Right lobe of liver (tissue), 6 donors: ENCODE measurements at regions not wholly inside any gene's neighbourhood (a gene's known extent, or its start where the extent isn't known, plus 50 kb on each side); places are given as distances from the start of the nearest gene placed in this dataset.

Source experiments
- ATAC-seq, 4 donors: fragments of 200-7000 bp; cut with Tn5 transposase; one replicate each; pipeline ENCODE4 v1.9.1; 2020; ENCODE audit warnings: mild to moderate bottlenecking in 4 of 4, moderate library complexity in 4 of 4
- DNase-seq, 3 donors: peaks; one replicate each; pipeline ENCODE4 v3.0.0-alpha.2; 2020
- H3K27ac ChIP-seq, 3 donors: fragments of 200-600 bp; one replicate each; pipeline ENCODE4 v1.8.0; 2022
- H3K27me3 ChIP-seq, 2 donors: fragments of 200-600 bp; one replicate each; pipeline ENCODE4 v1.8.0; 2022
- H3K36me3 ChIP-seq, 4 donors: fragments of 200-600 bp; sonication (generic) in 1 of 4; one replicate each; pipeline versions ENCODE4 v1.5.1 to v1.8.0; 2017 to 2022; ENCODE audit warnings: control low read depth in 1 of 4
- H3K4me1 ChIP-seq, 4 donors: fragments of 200-600 bp; sonication (generic) in 1 of 4; one replicate each; pipeline versions ENCODE4 v1.5.1 to v1.8.0; 2017 to 2022; ENCODE audit warnings: control low read depth in 1 of 4
- H3K4me3 ChIP-seq, 3 donors: fragments of 200-600 bp; one replicate each; pipeline ENCODE4 v1.8.0; 2022
- H3K9me3 ChIP-seq, 4 donors: fragments of 200-600 bp; sonication (generic) in 1 of 4; one replicate each; pipeline versions ENCODE4 v1.5.1 to v1.8.0; 2017 to 2022; ENCODE audit warnings: control low read depth in 1 of 4
- POLR2A ChIP-seq: fragments of 450-650 bp; IDR thresholded peaks from one replicate; pipeline ENCODE4 v1.6.1; 2017; ENCODE audit warnings: antibody characterized with exemption, mild to moderate bottlenecking
- WGBS: methylation state at CpG from one replicate; pipeline ENCODE4 v1.1.6; 2018; ENCODE audit warnings: low coverage, low lambda C conversion rate; ENCODE audit not compliant: insufficient coverage; ENCODE audit errors: missing lambda C conversion rate; 5-methylcytosine and 5-hydroxymethylcytosine counted together
- intact Hi-C, 2 donors: fragments of 100-400 bp; cut with DNase I; formaldehyde crosslinking; loops; one replicate each; pipeline versions ENCODE4 v1.11.2 to v1.14.1; 2022
- TF ChIP-seq, protein P1 (sequence below), 4 donors: fragments of 200-600 bp in 3 of 4; fragments of 450-650 bp in 1 of 4; IDR thresholded peaks; one replicate each; pipeline versions ENCODE4 v1.5.1 to v1.8.0; 2016 to 2022; ENCODE audit warnings: antibody characterized with exemption in 4 of 4, mild to moderate bottlenecking in 2 of 4
- donor health status: DM: no; HTN: yes; CAD: no.
- donor health status: DM: no; HTN: no; CAD: no.
- donor health status: DM: no; HTN: no; CAD: no.
- donor health status: DM: no; HTN: yes; CAD: no.
- donor health status: DM: no; HTN: yes; CAD: no.

DNA sequence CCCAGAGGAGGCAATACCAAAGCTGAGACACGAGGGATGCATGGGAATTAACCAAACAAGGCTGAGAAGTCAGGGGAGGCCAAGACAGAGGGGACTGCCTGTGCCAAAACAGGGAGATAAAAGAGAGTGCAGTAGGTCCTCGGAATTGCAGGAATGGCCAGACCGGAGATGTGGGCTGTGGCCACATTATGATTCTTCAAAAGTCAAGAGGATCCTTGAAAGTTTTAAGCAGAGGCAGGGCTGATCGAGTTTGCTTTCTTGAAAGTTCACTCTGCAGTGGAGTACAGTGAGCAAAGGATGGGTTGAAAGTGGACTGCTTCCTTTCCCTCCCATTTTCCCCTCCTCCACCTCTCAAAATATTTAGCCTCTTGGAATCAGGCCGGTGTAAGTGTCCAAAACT, 73.9 kb upstream of the ADAMTS9 start:
- no peaks in the 10 kb centered on the region for H3K9me3 ChIP-seq
- intact Hi-C loops = no loop called here
- TF ChIP-seq, protein P1, sequence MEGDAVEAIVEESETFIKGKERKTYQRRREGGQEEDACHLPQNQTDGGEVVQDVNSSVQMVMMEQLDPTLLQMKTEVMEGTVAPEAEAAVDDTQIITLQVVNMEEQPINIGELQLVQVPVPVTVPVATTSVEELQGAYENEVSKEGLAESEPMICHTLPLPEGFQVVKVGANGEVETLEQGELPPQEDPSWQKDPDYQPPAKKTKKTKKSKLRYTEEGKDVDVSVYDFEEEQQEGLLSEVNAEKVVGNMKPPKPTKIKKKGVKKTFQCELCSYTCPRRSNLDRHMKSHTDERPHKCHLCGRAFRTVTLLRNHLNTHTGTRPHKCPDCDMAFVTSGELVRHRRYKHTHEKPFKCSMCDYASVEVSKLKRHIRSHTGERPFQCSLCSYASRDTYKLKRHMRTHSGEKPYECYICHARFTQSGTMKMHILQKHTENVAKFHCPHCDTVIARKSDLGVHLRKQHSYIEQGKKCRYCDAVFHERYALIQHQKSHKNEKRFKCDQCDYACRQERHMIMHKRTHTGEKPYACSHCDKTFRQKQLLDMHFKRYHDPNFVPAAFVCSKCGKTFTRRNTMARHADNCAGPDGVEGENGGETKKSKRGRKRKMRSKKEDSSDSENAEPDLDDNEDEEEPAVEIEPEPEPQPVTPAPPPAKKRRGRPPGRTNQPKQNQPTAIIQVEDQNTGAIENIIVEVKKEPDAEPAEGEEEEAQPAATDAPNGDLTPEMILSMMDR (IDR thresholded peaks at IDR 0.05) = no peak
- TF ChIP-seq POLR2A = no peak
- H3K27ac ChIP-seq = no peak overlapping the region
- H3K4me1 ChIP-seq = no peaks in the 10 kb centered on the region
- H3K36me3 ChIP-seq = no peaks in the 10 kb centered on the region
- ATAC-seq (no peak), DNase-seq (no peak)
- no peak overlapping the region for H3K4me3 ChIP-seq
- 51% methylated on average over 5 of the region's 5 CpGs for WGBS
- no peaks in the 10 kb centered on the region for H3K27me3 ChIP-seq

DNA sequence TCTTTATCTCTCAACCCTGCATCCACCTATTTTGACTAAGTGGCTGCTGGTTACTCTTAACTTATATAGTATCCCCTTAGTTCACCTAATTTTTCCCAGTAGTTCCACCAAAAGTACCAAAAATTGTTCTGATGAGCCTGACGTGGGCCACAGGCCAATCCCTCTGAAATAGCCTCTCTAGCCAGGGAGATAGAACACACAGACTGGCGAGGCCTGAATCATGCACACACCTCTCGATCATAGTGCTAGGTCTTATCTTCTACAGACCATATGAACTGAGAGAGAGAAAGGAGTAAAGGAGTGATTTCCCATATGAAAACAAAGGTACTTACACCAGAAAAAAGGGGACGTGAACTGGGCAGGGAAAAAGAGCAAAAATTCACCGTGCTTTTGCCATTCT, 72.5 kb upstream of the ADAMTS9 start:
- WGBS = 47% methylated on average over 5 of the region's 5 CpGs
- ATAC-seq = no peak
- Histone ChIP-seq H3K4me1 (no peaks in the 10 kb centered on the region), H3K27ac (no peak overlapping the region), H3K36me3 (no peaks in the 10 kb centered on the region), H3K4me3 (no peak overlapping the region), H3K9me3 (no peaks in the 10 kb centered on the region), H3K27me3 (no peaks in the 10 kb centered on the region)
- intact Hi-C loops = no loop called here
- no peak for DNase-seq
- TF ChIP-seq, protein P1 (IDR thresholded peaks at IDR 0.05) = no peak
- no peak for TF ChIP-seq POLR2A

DNA sequence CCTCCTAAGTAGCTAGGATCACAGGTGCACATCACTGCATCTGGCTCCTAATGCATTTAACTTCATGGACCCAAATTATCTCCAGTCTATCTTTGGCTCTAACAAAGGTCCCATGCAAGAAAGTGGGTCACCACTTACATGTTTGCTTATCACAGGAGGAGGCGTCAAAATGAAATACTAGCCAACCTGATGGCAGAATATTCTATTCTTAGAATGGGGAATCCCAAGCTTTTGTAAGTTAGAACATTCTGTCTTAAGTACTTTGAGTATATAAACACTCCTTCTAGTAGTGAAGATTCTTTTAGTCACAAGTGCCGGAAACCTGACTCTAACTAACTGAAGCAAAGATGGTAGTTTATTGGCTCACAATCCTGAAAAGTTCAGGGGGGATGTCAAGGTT, 72.0 kb upstream of the ADAMTS9 start:
- no peaks in the 10 kb centered on the region for H3K9me3 ChIP-seq
- no peaks in the 10 kb centered on the region for H3K36me3 ChIP-seq
- DNase-seq (no peak), ATAC-seq (no peak)
- no peaks in the 10 kb centered on the region for H3K27me3 ChIP-seq
- no peak overlapping the region for H3K27ac ChIP-seq
- H3K4me3 ChIP-seq = no peak overlapping the region
- no peaks in the 10 kb centered on the region for H3K4me1 ChIP-seq
- TF ChIP-seq, protein P1 (IDR thresholded peaks at IDR 0.05) = no peak
- no peak for TF ChIP-seq POLR2A
- WGBS = 70% methylated on average over 2 of the region's 2 CpGs
- intact Hi-C loops = no loop called here

DNA sequence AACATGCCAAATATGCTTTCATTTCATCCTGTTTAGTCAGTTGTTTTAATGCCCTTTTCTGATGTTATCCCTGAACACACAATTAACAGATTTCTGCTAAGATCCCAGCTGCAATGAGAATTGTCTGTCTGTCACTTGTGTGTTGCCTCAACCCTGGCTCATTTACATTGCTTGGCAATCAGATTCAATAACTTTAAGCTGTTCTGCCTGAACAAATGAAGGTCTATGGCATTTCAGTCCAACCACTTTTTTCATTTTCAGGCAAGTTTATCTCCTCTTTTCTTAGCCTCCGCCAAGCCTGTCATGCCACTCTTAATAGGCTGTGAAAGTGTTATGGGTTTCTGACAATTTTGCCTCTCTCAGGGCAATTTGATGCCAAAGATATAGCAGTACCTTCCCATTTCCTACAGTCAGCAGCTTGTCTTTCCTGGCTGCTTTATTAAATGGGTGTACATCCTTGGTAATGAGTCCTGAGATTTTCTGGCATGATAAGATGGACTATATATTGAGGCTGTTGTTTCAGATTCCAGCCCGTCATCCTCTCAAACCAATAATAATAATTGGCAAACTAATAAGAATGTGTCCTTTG, 68.7 kb upstream of the ADAMTS9 start:
- 94% methylated on average over 2 of the region's 2 CpGs for WGBS

More for the DNA sequence above, 68.7 kb upstream of the ADAMTS9 start:
- intact Hi-C loops = no loop called here
- Histone ChIP-seq H3K4me3 (no peak overlapping the region), H3K27ac (no peak overlapping the region), H3K9me3 (no peaks in the 10 kb centered on the region), H3K27me3 (no peaks in the 10 kb centered on the region), H3K4me1 (no peaks in the 10 kb centered on the region), H3K36me3 (no peaks in the 10 kb centered on the region)
- ATAC-seq = no peak
- no peak for DNase-seq
- TF ChIP-seq, protein P1 (IDR thresholded peaks at IDR 0.05) = no peak
- no peak for TF ChIP-seq POLR2A
